Retinal pigment epithelial cell (primary cell): ENCODE measurements at regions not wholly inside any gene's neighbourhood (a gene's known extent, or its start where the extent isn't known, plus 50 kb on each side); places are given as distances from the start of the nearest gene placed in this dataset.

Experiments used
- DNase-seq: peaks from one replicate; pipeline ENCODE4 v3.0.0-alpha.2; 2010; ENCODE audit warnings: low read depth
- H3K4me3 ChIP-seq: 2 replicates; pipeline ENCODE4 v1.5.1; 2011; ENCODE audit warnings: mild to moderate bottlenecking, low read length, control low read depth, moderate library complexity
- CTCF ChIP-seq: conservative IDR thresholded peaks from 2 replicates; pipeline ENCODE4 v1.5.1; 2011; ENCODE audit warnings: low read depth, low read length, control low read depth, inconsistent platforms

- no peak overlapping the region for H3K4me3 ChIP-seq
- TF ChIP-seq CTCF: no peak
- DNase-seq: no peak
Measured at GRCh38 chr10:78815702-78816334, 252.9 kb upstream of the ZMIZ1 start.

- H3K4me3 ChIP-seq: no peak overlapping the region
- no peak for TF ChIP-seq CTCF
- no peak for DNase-seq
Measured at GRCh38 chr10:78817361-78817760, 251.4 kb upstream of the ZMIZ1 start.

GRCh38 chr10:78817804-78818203 lies 251.0 kb upstream of the ZMIZ1 start:
- TF ChIP-seq CTCF: no peak
- H3K4me3 ChIP-seq: no peak overlapping the region
- no peak for DNase-seq

GRCh38 chr10:78819361-78820006 lies 249.3 kb upstream of the ZMIZ1 start:
- H3K4me3 ChIP-seq: no peak overlapping the region
- no peak for DNase-seq

GRCh38 chr10:78820007-78820362 lies 248.8 kb upstream of the ZMIZ1 start:
- TF ChIP-seq CTCF: no peak
- no peak overlapping the region for H3K4me3 ChIP-seq
- DNase-seq: no peak

More at GRCh38 chr10:78819361-78820006, 249.3 kb upstream of the ZMIZ1 start:
- no peak for TF ChIP-seq CTCF

GRCh38 chr10:78821052-78821451 lies 247.7 kb upstream of the ZMIZ1 start:
- no peak for DNase-seq
- TF ChIP-seq CTCF: no peak
- no peak overlapping the region for H3K4me3 ChIP-seq
